Esophagus squamous epithelium (tissue), 4 donors: ENCODE measurements at regions not wholly inside any gene's neighbourhood (a gene's known extent, or its start where the extent isn't known, plus 50 kb on each side); places are given as distances from the start of the nearest gene placed in this dataset.

ENCODE experiments used
- POLR2A ChIP-seq, 4 donors: fragments of 450-650 bp; IDR thresholded peaks; one replicate each; pipeline ENCODE4 v1.6.1; 2017; ENCODE audit warnings: antibody characterized with exemption in 4 of 4, mild to moderate bottlenecking in 4 of 4, moderate library complexity in 3 of 4
- TF ChIP-seq, protein P1 (sequence below), 6 experiments: fragments of 450-650 bp in 4 of 6; fragments of 200-600 bp in 2 of 6; sonication (generic) in 2 of 6; IDR thresholded peaks; one replicate each; pipeline ENCODE4 v1.5.1; 2016 to 2019; ENCODE audit warnings: antibody characterized with exemption in 6 of 6, mild to moderate bottlenecking in 4 of 6, moderate library complexity in 4 of 6

DNA sequence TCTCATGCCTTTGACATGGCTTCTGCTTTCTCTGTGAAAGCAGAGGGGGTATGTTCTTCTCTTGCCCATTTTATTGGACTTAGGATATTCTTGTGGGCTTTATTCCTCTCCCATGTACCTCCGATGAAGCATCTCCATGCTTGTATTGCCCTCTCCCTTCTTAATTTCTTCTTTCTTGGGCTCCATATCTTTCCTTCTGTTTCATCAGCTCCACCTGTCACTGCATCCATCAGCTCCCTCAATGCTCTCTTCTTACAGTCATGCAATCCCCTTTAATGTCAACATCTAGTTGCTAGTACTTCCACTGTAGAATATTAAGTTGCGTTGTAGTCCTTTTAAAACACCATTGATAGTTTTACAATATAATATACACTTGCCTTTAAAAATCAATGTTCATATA lies 257.6 kb downstream of the GPAT3 start:
- TF ChIP-seq, protein P1, sequence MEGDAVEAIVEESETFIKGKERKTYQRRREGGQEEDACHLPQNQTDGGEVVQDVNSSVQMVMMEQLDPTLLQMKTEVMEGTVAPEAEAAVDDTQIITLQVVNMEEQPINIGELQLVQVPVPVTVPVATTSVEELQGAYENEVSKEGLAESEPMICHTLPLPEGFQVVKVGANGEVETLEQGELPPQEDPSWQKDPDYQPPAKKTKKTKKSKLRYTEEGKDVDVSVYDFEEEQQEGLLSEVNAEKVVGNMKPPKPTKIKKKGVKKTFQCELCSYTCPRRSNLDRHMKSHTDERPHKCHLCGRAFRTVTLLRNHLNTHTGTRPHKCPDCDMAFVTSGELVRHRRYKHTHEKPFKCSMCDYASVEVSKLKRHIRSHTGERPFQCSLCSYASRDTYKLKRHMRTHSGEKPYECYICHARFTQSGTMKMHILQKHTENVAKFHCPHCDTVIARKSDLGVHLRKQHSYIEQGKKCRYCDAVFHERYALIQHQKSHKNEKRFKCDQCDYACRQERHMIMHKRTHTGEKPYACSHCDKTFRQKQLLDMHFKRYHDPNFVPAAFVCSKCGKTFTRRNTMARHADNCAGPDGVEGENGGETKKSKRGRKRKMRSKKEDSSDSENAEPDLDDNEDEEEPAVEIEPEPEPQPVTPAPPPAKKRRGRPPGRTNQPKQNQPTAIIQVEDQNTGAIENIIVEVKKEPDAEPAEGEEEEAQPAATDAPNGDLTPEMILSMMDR (IDR thresholded peaks at IDR 0.05): no peak
- no peak for TF ChIP-seq POLR2A (IDR thresholded peaks at IDR 0.05)
